Caco-2 (cell line): ENCODE measurements at regions not wholly inside any gene's neighbourhood (a gene's known extent, or its start where the extent isn't known, plus 50 kb on each side); places are given as distances from the start of the nearest gene placed in this dataset.

Source experiments
- BruUV-seq: library from RNA; stranded (reverse); fragments of 400-500 nt; replicated peaks from 2 replicates; lab custom pipeline; 2021; lab: Mats Ljungman, UMichigan
- CTCF ChIA-PET: fragments of 300-600 bp; sonication (Branson Sonifier 250); formaldehyde crosslinking; loops from one replicate; lab custom pipeline; 2022; ENCODE audit warnings: antibody characterized with exemption; lab: Charles Lee
- POLR2A ChIA-PET: fragments of 300-600 bp; sonication (Branson Sonifier 250); formaldehyde crosslinking; loops from one replicate; lab custom pipeline; 2022; ENCODE audit warnings: antibody characterized with exemption; lab: Charles Lee
- DNase-seq, 2 experiments: peaks; one replicate each; pipeline versions ENCODE4 v3.0.0 to v3.0.0-alpha.2; 2020 to 2022
- H3K27me3 ChIP-seq: replicated peaks from 2 replicates; pipeline ENCODE4 v1.6.0; 2011; ENCODE audit warnings: low read length; ENCODE audit not compliant: control insufficient read depth, insufficient read depth
- H3K36me3 ChIP-seq: 2 replicates; pipeline ENCODE4 v1.5.1; 2011; ENCODE audit warnings: low read length; ENCODE audit not compliant: control insufficient read depth, insufficient read depth
- H3K4me1 ChIP-seq: fragments of 250-450 bp; sonication (Bioruptor Pico); 2 replicates; pipeline ENCODE4 v1.5.1; 2020; ENCODE audit warnings: mild to moderate bottlenecking
- H3K4me3 ChIP-seq: 2 replicates; pipeline ENCODE4 v1.5.1; 2011; ENCODE audit warnings: low read depth, mild to moderate bottlenecking, control low read depth, low read length
- H3K9me3 ChIP-seq: fragments of 250-450 bp; sonication (Bioruptor Pico); 2 replicates; pipeline ENCODE4 v1.5.1; 2020; ENCODE audit warnings: mild to moderate bottlenecking, moderate library complexity
- H3K27ac Mint-ChIP-seq: one replicate; pipeline ENCODE4 v1.8.0; 2022; ENCODE audit warnings: mixed read lengths; ENCODE audit not compliant: unreplicated experiment
- H3K27me3 Mint-ChIP-seq: one replicate; pipeline ENCODE4 v1.8.0; 2022; ENCODE audit warnings: mixed read lengths; ENCODE audit not compliant: insufficient read depth, unreplicated experiment
- H3K36me3 Mint-ChIP-seq: one replicate; pipeline ENCODE4 v1.8.0; 2022; ENCODE audit warnings: mild to moderate bottlenecking, mixed read lengths; ENCODE audit not compliant: insufficient read depth, unreplicated experiment
- H3K4me1 Mint-ChIP-seq: one replicate; pipeline ENCODE4 v1.8.0; 2022; ENCODE audit warnings: low read depth, mixed read lengths; ENCODE audit not compliant: unreplicated experiment
- H3K4me3 Mint-ChIP-seq: one replicate; pipeline ENCODE4 v1.8.0; 2022; ENCODE audit warnings: mild to moderate bottlenecking, moderate library complexity, mixed read lengths; ENCODE audit not compliant: unreplicated experiment
- H3K9me3 Mint-ChIP-seq: one replicate; pipeline ENCODE4 v1.8.0; 2022; ENCODE audit warnings: mixed read lengths; ENCODE audit not compliant: unreplicated experiment
- intact Hi-C: fragments of 100-400 bp; cut with micrococcal nuclease; formaldehyde crosslinking; loops from one replicate; pipeline ENCODE4 v1.10.0; 2022; ENCODE audit not compliant: unreplicated experiment
- TF ChIP-seq, protein P1 (sequence below), 2 experiments: fragments of 200-600 bp in 1 of 2; IDR thresholded peaks; 1 replicate in 1 of 2; 2 replicates in 1 of 2; pipeline versions ENCODE4 v1.5.1 to v1.8.0; 2011 to 2022; ENCODE audit warnings: antibody characterized with exemption in 1 of 2, control low read depth in 1 of 2, inconsistent platforms in 1 of 2, low read depth in 1 of 2, low read length in 1 of 2, mild to moderate bottlenecking in 1 of 2, moderate library complexity in 1 of 2; ENCODE audit not compliant: insufficient read depth in 1 of 2, severe bottlenecking in 1 of 2, unreplicated experiment in 1 of 2

DNA sequence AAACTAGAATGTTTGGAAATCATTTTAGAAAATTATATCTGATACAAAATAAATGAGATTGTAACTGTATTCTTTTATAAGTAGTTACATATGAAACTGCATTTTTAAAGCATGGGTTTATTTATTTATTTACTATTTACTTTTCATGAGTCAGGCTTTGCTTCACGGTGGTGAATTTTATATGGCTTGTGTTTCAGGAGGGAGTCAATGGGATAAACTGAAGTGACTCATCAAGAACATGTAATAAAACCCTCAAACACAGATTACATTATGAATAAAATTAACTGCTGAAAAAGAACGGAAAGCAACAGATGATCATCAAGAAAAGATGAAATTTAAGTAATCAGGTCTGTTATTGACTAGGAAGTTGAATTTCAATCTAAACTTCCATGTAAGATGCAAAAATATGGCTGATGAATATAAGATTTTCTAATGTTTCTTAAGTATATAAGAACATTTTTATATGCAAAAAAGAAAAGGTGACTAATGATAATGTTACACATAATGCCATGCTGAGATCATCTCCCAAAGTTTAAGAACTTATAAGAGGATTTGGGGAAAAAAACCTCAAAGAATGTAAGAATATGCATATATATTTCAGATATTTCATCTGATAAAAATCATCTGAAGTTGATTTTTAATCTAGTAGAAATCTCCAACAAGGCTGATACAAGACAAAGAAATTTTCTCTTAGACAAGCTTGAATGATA lies 383.6 kb downstream of the SLITRK1 start:
- TF ChIP-seq, protein P1, sequence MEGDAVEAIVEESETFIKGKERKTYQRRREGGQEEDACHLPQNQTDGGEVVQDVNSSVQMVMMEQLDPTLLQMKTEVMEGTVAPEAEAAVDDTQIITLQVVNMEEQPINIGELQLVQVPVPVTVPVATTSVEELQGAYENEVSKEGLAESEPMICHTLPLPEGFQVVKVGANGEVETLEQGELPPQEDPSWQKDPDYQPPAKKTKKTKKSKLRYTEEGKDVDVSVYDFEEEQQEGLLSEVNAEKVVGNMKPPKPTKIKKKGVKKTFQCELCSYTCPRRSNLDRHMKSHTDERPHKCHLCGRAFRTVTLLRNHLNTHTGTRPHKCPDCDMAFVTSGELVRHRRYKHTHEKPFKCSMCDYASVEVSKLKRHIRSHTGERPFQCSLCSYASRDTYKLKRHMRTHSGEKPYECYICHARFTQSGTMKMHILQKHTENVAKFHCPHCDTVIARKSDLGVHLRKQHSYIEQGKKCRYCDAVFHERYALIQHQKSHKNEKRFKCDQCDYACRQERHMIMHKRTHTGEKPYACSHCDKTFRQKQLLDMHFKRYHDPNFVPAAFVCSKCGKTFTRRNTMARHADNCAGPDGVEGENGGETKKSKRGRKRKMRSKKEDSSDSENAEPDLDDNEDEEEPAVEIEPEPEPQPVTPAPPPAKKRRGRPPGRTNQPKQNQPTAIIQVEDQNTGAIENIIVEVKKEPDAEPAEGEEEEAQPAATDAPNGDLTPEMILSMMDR (IDR thresholded peaks at IDR 0.05; ENCODE audit: insufficient read depth in 1 of 2, low read depth in 1 of 2, low read length in 1 of 2, severe bottlenecking in 1 of 2, unreplicated experiment in 1 of 2), result no peak
- ChIA-PET CTCF (no interaction called here), POLR2A (no interaction called here)
- Mint-ChIP-seq H3K9me3 (no peaks in the 10 kb centered on the region), H3K36me3 (no peaks in the 10 kb centered on the region), H3K4me1 (no peaks in the 10 kb centered on the region), H3K4me3 (no peak overlapping the region), H3K27me3 (peaks cover 4% of the 10 kb centered on the region), H3K27ac (no peak overlapping the region)
- Histone ChIP-seq H3K9me3 (no peaks in the 10 kb centered on the region), H3K4me3 (no peak overlapping the region), H3K4me1 (no peaks in the 10 kb centered on the region), H3K36me3 (no peaks in the 10 kb centered on the region), H3K27me3 (no peaks in the 10 kb centered on the region)
- BruUV-seq, result no TSS peak
- DNase-seq, result no peak
- intact Hi-C loops, result no loop called here

DNA sequence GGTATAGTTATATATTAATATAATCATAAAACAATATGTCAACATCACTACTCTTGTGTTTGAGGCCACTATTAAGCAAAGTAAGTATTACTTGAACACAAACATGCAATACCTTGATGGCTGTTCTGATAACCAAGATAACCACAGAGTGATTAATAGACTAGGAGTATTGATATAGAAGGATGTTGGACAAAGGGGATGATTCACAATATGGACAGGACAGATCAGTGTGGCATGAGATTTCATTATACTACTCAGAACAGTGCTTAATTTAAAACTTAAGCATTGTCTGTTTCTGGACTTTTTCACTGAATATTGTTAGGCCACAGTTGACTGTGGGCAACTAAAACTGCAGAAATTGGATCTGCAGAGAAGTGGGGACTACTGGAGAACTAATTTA lies 384.2 kb downstream of the SLITRK1 start:
- Mint-ChIP-seq H3K36me3 (no peaks in the 10 kb centered on the region), H3K27me3 (no peaks in the 10 kb centered on the region), H3K27ac (no peak overlapping the region), H3K4me1 (no peaks in the 10 kb centered on the region), H3K9me3 (no peaks in the 10 kb centered on the region), H3K4me3 (no peak overlapping the region)
- no TSS peak for BruUV-seq
- ChIA-PET CTCF (no interaction called here), POLR2A (no interaction called here)
- Histone ChIP-seq H3K9me3 (no peaks in the 10 kb centered on the region), H3K36me3 (no peaks in the 10 kb centered on the region), H3K4me1 (no peaks in the 10 kb centered on the region), H3K27me3 (no peaks in the 10 kb centered on the region), H3K4me3 (no peak overlapping the region)
- TF ChIP-seq, protein P1 (IDR thresholded peaks at IDR 0.05; ENCODE audit: insufficient read depth in 1 of 2, low read depth in 1 of 2, low read length in 1 of 2, severe bottlenecking in 1 of 2, unreplicated experiment in 1 of 2), result no peak
- no peak for DNase-seq
- intact Hi-C loops, result no loop called here

DNA sequence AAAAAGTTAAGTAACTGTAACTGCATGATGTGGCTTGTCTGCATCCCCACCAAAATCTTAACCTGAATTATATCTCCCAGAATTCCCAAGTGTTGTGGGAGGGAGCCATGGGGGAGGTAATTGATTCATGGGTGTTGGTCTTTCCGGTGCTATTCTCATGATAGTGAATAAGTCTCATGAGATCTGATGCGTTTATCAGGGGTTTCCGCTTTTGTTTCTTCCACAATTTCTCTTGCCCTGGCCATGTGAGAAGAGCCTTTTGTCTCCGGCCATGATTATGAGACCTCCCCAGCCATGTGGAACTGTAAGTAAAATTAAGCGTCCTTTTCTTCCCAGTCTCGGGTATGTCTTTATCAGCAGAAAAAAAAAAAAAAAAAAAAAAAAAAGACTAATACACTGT lies 385.8 kb downstream of the SLITRK1 start:
- no peaks in the 10 kb centered on the region for H3K36me3 ChIP-seq
- DNase-seq, result no peak
- CTCF ChIA-PET, result no interaction called here
- intact Hi-C loops, result no loop called here
- H3K4me3 ChIP-seq, result no peak overlapping the region
- no peaks in the 10 kb centered on the region for H3K4me1 ChIP-seq
- Mint-ChIP-seq H3K9me3 (no peaks in the 10 kb centered on the region), H3K4me3 (no peak overlapping the region), H3K36me3 (no peaks in the 10 kb centered on the region), H3K27me3 (no peaks in the 10 kb centered on the region), H3K4me1 (no peaks in the 10 kb centered on the region), H3K27ac (no peak overlapping the region)
- TF ChIP-seq, protein P1 (IDR thresholded peaks at IDR 0.05; ENCODE audit: insufficient read depth in 1 of 2, low read depth in 1 of 2, low read length in 1 of 2, severe bottlenecking in 1 of 2, unreplicated experiment in 1 of 2), result no peak
- BruUV-seq, result no TSS peak
- H3K9me3 ChIP-seq, result no peaks in the 10 kb centered on the region
- POLR2A ChIA-PET, result no interaction called here
- H3K27me3 ChIP-seq, result no peaks in the 10 kb centered on the region
